Coronary artery (tissue), 2 donors: ENCODE measurements at regions not wholly inside any gene's neighbourhood (a gene's known extent, or its start where the extent isn't known, plus 50 kb on each side); places are given as distances from the start of the nearest gene placed in this dataset.

ENCODE experiments used
- DNase-seq: peaks from one replicate; pipeline ENCODE4 v3.0.0-alpha.2; 2017; ENCODE audit warnings: low spot score
- H3K27ac ChIP-seq, 2 donors: fragments of 200-600 bp; sonication (generic); one replicate each; pipeline ENCODE4 v1.5.1; 2016 to 2019
- H3K4me3 ChIP-seq: fragments of 200-600 bp; sonication (generic); 2 replicates; pipeline ENCODE4 v1.5.1; 2016; ENCODE audit warnings: mild to moderate bottlenecking, moderate library complexity
- TF ChIP-seq, protein P1 (sequence below): fragments of 200-600 bp; sonication (generic); IDR thresholded peaks from one replicate; pipeline ENCODE4 v1.5.1; 2019; ENCODE audit warnings: antibody characterized with exemption

DNA sequence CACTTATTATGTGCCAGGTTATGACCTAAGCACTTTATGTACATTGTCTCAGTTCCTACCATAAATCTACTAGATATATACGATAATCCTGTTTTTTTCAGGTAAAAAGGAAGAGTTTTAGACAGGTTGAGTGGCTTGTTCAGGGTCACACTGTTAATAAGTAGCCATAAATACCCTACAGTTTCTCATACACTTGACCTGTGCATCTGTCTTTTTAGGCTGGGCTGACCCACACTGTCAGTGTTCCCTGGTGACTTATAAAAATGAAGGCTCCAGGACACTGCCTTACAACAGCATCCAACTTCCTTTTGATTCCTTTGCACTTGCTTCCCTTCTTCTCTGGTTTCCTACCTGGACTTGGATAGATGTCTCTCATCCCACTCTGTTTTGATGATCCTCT lies 78.2 kb upstream of the PAQR3 start:
- DNase-seq: no peak
- TF ChIP-seq, protein P1, sequence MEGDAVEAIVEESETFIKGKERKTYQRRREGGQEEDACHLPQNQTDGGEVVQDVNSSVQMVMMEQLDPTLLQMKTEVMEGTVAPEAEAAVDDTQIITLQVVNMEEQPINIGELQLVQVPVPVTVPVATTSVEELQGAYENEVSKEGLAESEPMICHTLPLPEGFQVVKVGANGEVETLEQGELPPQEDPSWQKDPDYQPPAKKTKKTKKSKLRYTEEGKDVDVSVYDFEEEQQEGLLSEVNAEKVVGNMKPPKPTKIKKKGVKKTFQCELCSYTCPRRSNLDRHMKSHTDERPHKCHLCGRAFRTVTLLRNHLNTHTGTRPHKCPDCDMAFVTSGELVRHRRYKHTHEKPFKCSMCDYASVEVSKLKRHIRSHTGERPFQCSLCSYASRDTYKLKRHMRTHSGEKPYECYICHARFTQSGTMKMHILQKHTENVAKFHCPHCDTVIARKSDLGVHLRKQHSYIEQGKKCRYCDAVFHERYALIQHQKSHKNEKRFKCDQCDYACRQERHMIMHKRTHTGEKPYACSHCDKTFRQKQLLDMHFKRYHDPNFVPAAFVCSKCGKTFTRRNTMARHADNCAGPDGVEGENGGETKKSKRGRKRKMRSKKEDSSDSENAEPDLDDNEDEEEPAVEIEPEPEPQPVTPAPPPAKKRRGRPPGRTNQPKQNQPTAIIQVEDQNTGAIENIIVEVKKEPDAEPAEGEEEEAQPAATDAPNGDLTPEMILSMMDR: no peak
- no peak overlapping the region for H3K27ac ChIP-seq
- no peak overlapping the region for H3K4me3 ChIP-seq

DNA sequence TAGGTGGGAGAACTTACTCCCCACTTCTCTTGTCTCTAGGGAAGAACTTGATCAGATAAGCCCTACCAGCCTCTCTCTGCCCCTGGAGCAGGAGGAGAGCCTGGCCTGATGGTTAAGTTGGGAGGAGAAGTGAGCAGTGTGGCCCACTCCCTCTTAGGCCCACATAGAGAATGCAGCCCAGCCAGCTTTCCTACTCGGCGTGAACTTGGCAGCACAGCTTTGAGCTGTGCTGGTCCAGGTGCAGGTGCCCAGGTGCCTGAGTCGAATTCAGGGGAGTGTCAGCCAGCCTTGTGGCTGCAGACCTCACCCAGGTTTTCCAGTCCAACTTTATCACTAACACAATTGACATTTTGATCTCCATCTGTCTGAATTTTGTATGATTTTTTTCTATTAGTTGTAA lies 77.6 kb upstream of the PAQR3 start:
- Histone ChIP-seq H3K27ac (no peak overlapping the region), H3K4me3 (no peak overlapping the region)
- TF ChIP-seq, protein P1: no peak
- no peak for DNase-seq

DNA sequence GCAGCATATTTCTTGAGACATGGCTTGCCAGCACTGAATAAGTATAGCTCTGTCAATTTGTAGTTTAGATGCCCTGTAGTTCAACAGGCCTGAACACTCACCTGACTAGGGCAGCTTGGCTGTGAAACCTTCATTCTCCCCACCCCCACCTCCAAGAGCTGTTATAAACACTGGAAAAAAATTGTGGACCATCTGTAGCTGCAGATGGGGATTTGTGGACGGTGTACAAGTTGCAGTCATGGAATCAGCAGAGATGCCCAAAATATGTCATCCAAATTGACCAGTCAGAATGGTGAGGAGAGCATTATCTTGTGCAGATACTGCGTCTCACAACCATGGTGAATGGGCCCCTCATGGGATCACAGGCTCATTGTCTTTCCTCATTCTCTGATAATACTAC lies 76.2 kb upstream of the PAQR3 start:
- TF ChIP-seq, protein P1: no peak
- Histone ChIP-seq H3K27ac (no peak overlapping the region), H3K4me3 (no peak overlapping the region)
- no peak for DNase-seq

DNA sequence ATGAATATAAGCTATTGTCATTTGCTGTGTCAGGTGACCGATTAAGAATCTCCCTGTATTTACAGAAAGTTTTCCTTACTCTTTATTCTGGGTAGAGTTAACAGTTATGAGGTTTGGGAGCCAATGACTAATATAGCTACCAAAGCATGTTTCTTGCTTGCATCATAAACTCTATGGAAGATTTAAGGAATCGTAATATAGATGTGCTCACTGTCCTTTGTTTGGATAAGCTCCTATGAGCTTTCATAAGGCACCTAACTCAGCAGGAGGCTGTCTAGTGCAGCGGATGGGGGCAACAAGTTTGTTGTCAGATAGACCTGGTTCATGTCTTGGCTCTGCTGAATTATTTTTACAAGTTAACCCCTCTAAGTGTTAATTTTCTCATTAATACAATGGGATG lies 75.0 kb upstream of the PAQR3 start:
- no peak overlapping the region for H3K4me3 ChIP-seq
- TF ChIP-seq, protein P1: no peak
- no peak for DNase-seq
- no peak overlapping the region for H3K27ac ChIP-seq

DNA sequence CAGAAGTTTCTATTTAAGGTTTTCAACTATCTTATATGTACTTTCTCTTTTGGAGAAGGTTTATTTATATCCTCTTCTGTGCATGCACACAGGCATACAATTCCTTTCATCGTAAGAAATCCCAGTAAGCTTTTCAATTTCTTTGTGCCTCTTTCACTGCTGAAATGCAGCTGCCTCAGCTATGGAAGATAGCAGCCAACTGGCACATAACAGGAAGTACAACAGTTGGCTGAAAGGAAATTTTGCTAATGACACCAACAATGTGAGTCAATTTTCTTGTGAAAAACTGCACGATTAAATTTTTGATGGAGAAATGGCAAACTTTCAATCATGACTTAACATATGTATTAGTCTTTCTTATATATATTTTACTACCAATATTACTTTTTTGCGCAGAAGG lies 74.5 kb upstream of the PAQR3 start:
- no peak for DNase-seq
- Histone ChIP-seq H3K4me3 (no peak overlapping the region), H3K27ac (no peak overlapping the region)
- TF ChIP-seq, protein P1: no peak

DNA sequence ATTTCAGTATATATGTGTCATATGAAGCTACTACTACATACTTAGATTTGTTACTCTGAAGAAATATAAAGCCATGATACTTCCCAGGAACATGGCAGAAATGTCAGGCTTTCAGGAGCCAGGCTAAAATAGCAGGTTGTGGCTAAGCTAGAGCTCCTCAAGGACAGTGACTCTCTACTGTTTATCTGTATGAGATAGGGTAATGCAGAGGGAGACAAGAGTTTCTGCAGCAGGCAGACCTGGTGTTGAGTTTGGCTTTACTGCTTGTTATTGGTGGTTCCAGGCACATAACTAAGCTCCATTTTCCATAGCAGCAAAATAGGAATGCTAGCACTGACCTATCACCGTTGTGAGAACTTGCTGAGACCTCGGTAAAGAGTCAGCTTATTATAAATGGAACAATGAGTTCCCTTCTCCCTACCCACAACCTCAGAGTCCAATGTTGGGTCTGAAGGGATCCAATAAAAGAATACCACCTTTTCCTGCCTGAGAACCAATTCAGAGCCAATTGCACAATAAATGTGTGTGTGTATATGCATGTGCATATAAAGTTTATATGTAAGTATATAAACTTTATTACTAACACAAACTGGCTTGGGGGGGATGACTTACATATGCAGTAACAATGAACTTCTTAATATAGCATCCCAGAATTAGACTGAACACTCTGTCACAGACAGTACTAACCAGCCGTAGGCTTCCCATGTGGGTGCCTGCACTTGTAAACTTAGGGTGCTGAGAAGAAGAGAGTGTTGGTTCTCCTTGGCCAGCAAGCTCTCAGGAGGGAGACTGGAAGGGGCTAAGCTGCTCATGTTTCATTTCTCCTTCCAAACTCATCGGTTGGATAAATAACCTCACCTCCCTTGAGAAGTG lies 51.9 kb upstream of the PAQR3 start:
- Histone ChIP-seq H3K27ac (no peak overlapping the region), H3K4me3 (no peak overlapping the region)
- no peak for DNase-seq
- TF ChIP-seq, protein P1: no peak

DNA sequence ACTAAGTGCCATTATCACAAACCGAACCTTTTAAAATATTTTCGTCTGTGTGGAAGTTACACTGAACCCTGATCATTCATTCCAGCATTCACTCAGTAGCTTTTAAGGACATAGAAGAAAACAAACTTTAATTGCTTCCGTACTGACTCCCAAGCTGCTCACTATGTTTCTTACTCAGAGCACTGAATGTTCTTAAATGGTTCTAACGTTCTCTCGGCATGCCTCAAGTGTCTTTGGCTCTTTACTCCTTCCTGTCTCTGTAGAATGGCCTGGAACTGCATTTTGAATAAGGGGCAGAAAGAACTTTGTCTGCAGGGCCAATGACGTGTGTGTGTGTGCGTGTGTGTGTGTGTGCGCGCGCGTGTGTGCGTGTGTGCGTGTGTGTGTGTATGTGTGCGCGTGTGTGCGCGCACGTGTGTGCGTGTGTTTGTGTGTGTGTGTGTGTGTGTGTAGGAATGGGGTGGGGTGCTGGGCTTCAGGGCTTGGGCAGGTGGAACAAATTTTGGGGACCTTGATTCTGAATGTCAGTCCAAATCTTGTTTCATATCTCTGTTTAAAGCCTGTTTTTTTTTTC lies 50.5 kb upstream of the PAQR3 start:
- no peak for DNase-seq
- Histone ChIP-seq H3K4me3 (no peak overlapping the region), H3K27ac (no peak overlapping the region)
- TF ChIP-seq, protein P1: no peak
